HG03135 (cell line): ENCODE measurements at regions not wholly inside any gene's neighbourhood (a gene's known extent, or its start where the extent isn't known, plus 50 kb on each side); places are given as distances from the start of the nearest gene placed in this dataset.
"Not testable (repeated sequence)": the region's sequence is repeated elsewhere in the genome, so short reads cannot be mapped to it uniquely, and the experiment has no call there.

Experiments
- ATAC-seq: cut with Tn5 transposase; IDR thresholded peaks from one replicate; pipeline ENCODE4 v1.9.1; 2021; ENCODE audit warnings: mild to moderate bottlenecking, moderate library complexity; ENCODE audit not compliant: unreplicated experiment

- ATAC-seq: no peak
Measured at GRCh38 chr3:191959876-191960413, 499.0 kb downstream of the PYDC2 start.

GRCh38 chr3:191961022-191961421 lies 500.1 kb downstream of the PYDC2 start:
- no peak for ATAC-seq

DNA sequence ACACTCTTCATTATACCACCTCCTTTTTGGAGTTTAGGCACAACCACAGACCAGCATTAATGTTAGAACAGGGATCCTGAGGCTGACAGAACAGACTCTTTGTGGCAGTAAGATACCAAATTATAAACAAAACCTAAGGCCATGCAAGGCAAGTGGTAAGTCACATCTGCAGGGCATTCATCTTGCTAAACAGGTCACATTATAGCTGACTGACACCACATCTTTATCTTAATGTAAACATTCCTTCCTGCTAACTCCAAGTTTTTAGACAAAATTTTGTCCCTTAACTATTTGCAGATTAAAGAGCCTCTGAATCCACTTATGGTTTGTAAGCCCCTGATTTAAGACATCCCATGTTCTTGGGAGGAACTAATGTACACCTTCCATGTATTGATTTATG lies 500.6 kb downstream of the PYDC2 start:
- no peak for ATAC-seq

GRCh38 chr3:191962324-191962723 lies 501.4 kb downstream of the PYDC2 start:
- ATAC-seq: no peak

GRCh38 chr3:191963182-191963581 lies 502.2 kb downstream of the PYDC2 start:
- no peak for ATAC-seq

GRCh38 chr3:191966556-191966955 lies 505.6 kb downstream of the PYDC2 start:
- no peak for ATAC-seq

DNA sequence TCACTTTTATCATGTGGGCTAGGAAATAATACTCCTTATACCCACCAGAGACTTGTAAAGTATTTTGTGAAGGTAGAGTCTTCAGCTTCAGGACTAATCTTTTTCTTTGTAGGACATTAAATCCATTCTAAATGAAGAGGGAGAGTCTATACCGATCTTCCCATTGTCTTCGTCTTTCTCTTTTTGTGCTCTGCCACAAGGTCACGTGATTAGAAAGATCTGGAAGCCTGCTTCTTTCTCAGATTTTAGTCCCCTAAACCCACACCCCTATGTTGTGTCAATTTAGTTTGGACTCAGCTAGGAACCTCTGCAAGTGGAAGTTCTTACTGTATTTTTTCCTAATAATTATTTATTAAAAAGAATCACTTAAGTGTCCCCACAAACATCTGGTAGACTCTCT lies 507.3 kb downstream of the PYDC2 start:
- ATAC-seq: no peak

- no peak for ATAC-seq
Measured at GRCh38 chr3:191972714-191973398, 511.9 kb downstream of the PYDC2 start.

DNA sequence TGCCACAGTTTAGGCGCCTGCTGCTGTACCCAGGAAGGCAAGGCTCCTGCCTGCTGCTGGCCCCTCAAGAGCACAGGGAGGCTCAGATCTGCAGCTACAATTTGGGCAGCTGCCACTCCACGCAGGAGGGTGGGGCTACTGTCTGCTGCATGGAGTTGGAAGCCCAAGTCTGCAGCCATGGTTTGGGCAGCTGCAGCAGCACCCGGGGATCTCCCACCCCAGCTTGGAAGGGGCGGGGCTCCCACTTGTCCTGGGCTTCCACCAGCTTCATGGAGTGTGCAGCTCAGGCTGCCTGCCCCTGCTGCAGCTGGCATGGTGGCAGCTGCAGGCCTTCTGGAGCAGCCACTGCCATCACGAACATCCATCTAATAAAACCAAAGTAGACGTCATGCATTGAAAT lies 512.9 kb downstream of the PYDC2 start:
- ATAC-seq: no peak

- no peak for ATAC-seq
Measured at GRCh38 chr3:191975936-191976335, 515.0 kb downstream of the PYDC2 start.

GRCh38 chr3:191980443-191980842 lies 519.5 kb downstream of the PYDC2 start:
- no peak for ATAC-seq

DNA sequence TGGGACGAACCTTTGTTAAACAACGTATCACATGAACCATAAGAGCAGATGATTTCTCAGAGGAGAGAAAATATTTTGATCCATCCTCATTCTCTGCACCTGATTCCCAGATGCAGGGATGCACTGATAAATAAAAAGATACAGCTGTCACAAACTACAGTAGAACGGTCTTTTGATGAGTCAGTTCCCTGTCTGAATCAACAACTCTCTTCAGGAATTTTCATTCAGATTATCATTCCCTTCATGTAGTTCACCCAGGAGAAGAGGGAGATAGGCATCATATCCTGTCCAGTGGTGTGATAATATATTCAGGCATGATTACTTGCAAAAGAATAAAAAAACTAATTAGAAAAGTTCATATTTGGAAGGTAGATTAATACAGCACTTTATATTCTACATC lies 521.5 kb downstream of the PYDC2 start:
- no peak for ATAC-seq

DNA sequence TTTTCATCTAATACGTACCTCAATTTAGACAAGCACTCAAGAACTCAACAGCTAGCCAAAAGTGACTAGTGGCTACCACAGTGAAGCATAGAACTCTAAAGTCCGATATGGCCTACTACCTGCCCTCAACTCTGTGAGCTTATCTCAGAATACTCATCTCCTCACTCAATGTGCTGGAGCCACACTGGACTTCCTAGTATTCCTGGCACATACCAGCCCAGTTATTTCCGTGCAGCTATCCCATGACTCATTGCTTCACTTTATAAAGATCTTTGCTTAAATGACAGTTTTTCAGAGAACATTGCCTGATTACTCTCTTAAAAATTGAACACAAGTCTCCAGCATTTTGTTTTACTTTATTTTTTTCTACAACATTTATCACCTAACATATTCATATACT lies 524.7 kb downstream of the PYDC2 start:
- no peak for ATAC-seq

DNA sequence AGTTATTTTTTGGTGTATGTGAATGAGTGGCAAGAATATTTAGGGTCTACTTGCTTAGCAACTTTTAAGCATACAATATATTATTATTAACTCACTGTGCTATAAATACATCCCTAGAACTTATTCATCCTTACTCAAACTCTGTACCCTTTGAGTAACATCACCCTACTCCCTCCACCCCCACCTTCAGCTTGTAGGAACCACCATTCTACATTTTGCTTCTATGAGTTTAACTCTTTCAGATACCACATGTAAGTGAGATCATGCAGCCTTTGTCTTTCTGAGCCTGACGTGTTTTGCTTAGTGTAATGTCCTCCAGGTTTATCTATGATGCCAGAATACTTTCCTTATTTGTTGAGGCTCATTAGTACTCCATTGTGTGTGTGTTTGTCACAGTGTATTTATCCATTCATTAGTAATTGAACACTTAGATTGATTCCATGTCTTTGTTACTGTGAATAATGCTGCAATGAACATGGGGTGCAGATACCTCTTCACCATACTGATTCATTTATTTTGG lies 526.9 kb downstream of the PYDC2 start:
- no peak for ATAC-seq

DNA sequence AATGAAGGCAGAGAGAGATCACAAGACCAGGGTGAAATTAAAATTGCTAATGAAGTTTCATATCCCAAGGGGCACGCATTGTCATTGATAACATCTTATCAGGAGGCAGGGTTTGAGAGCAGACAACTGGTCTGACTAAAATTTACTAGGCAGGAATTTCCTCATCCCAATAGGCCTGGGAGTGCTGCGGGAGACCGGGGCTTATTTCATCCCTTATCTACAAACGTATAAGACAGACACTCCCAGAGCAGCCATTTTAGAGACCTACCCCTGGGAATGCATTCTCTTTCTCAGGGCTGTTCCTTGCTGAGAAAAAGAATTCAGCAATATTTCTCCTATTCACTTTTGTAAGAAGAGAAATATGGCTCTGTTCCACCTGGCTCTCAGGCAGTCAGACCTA lies 533.0 kb downstream of the PYDC2 start:
- not testable (repeated sequence) for ATAC-seq

DNA sequence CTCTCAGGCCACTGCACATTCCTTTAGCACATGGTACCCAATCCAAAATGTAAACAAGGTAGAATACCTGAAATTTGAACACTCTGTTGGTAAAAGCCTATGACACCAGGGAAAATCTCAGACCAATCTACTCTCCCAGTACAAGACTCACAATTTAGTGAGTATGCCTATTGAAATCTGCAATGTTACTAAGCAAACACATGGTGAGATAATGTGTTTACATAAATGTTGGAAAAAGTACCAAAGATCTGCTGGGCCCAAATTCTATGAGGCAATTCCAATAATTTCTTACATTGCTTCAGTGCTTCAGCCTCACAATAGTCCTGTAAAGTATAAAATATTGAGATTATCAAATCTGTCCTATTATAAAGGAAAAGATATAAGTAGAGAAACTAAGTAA lies 536.1 kb downstream of the PYDC2 start:
- ATAC-seq: no peak

GRCh38 chr3:191997579-191998268 lies 536.8 kb downstream of the PYDC2 start:
- no peak for ATAC-seq

DNA sequence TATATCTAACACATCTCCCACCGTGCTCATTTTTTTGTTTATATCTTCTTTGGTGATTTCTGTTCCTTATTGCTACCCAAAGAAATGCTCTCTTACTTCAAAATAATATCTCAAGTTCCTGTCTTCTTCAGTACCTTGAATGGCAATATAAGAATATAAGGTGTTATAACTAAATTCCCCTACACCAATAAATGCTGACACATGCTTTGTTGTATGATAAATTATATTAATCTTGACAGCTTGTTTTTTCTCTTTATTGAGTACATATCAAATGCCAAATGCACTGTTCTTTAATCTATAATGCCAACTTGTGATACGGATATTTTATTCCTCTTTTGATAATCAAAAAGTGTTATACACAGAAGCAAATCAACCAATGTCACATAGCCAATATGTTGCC lies 540.3 kb downstream of the PYDC2 start:
- ATAC-seq: no peak

- no peak for ATAC-seq
Measured at GRCh38 chr3:192005989-192006388, 545.0 kb downstream of the PYDC2 start.

DNA sequence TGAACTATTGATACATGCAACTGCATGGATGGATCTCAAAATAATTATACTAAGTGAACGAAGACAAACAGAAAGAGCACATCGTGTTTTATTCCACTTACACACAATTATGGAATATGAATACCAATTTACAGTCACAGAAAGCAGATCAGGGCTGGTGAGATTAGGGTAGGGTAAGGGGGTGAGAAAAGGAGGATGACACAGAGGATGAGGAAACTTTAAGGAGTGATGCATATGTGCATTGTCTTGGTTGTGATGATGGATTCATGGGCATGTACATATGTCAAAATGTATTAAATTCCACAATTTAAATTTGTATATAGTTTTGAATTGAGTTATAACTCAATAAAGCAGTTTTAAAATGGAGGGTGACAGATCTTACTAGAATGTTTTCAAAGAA lies 548.9 kb downstream of the PYDC2 start:
- ATAC-seq: no peak

- no peak for ATAC-seq
Measured at GRCh38 chr3:192010490-192010889, 549.5 kb downstream of the PYDC2 start.

- no peak for ATAC-seq
Measured at GRCh38 chr3:192011137-192011536, 550.2 kb downstream of the PYDC2 start.
